ENCODE measurements at regions not wholly inside any gene's neighbourhood (a gene's known extent, or its start where the extent isn't known, plus 50 kb on each side); places are given as distances from the start of the nearest gene placed in this dataset.

DNA sequence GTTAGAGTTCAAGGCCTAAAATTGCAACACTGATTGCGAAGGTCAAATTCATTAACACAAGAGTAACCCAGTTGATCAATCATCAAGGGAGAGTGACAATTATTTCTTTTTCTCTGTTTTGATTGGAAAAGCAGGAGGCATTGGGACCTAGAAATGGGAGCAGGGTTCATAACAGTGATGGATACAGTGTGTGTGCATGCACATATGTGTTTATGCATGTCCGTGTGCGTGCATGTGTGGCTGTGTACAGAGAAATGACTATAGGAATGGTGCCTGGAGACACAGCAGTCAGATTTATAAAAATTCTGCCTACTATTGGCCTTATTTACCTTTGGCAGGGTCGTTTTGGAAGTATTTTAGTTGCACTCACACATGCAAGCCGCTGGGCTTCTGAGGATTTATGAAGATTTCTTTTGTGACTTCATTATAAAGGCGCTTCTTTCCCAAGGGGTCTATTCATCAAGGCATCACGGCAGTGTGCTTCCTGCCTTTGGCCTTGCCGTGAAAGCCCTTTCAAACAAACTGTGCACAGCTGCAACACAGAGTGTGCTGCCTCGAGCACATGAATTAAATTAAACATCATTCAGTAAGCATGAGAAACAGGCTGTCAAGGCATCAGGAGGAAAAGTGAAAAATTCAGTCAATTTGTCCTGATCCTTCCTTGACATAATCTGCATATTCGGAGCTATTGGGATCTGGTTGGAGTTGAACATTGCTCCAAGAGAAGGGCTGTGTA is 122.8 kb upstream of the PUM3 start:
- TF ChIP-seq CTCF (IDR thresholded peaks at IDR 0.05) (no peak), POLR2A (IDR thresholded peaks at IDR 0.05) (no peak)
